Tibial nerve (tissue), 3 donors: ENCODE measurements at regions not wholly inside any gene's neighbourhood (a gene's known extent, or its start where the extent isn't known, plus 50 kb on each side); places are given as distances from the start of the nearest gene placed in this dataset.

ENCODE experiments used
- CTCF ChIP-seq, 5 experiments: fragments of 200-600 bp in 3 of 5; fragments of 450-650 bp in 2 of 5; sonication (generic) in 3 of 5; IDR thresholded peaks; one replicate each; pipeline ENCODE4 v1.5.1; 2016 to 2019; ENCODE audit warnings: antibody characterized with exemption in 5 of 5, mild to moderate bottlenecking in 3 of 5, moderate library complexity in 2 of 5
- POLR2A ChIP-seq, 2 donors: fragments of 450-650 bp; IDR thresholded peaks; one replicate each; pipeline ENCODE4 v1.6.1; 2017; ENCODE audit warnings: antibody characterized with exemption in 2 of 2, mild to moderate bottlenecking in 2 of 2, moderate library complexity in 2 of 2

GRCh38 chr6:1453024-1453423, 63.6 kb downstream of the FOXF2 start:
- no peak for TF ChIP-seq POLR2A (IDR thresholded peaks at IDR 0.05)
- TF ChIP-seq CTCF (IDR thresholded peaks at IDR 0.05) = no peak
